ENCODE measurements at regions not wholly inside any gene's neighbourhood (a gene's known extent, or its start where the extent isn't known, plus 50 kb on each side); places are given as distances from the start of the nearest gene placed in this dataset.

- Histone ChIP-seq H3K36me3 (ENCODE audit: control insufficient read depth, insufficient read depth, low read length) (no peaks in the 10 kb centered on the region), H3K4me3 (ENCODE audit: low read depth, low read length) (no peak overlapping the region), H3K27me3 (ENCODE audit: control insufficient read depth, insufficient read depth, low read length) (no peaks in the 10 kb centered on the region), H3K79me2 (no peaks in the 10 kb centered on the region), H2AFZ (no peak overlapping the region), H3K9me3 (ENCODE audit: control insufficient read depth, low read length) (no peaks in the 10 kb centered on the region), H3K4me2 (ENCODE audit: low read length) (no peak overlapping the region), H3K9ac (no peak overlapping the region), H3K27ac (no peak overlapping the region), H3K4me1 (no peaks in the 10 kb centered on the region)
- no peak for TF ChIP-seq CTCF (IDR thresholded peaks at IDR 0.05)
These were observed 506.2 kb upstream of the ZFHX3 start for GRCh38 chr16:73553941-73554660.

GRCh38 chr16:73549984-73550631 lies 502.2 kb upstream of the ZFHX3 start:
- no peaks in the 10 kb centered on the region for H3K9me3 ChIP-seq (ENCODE audit: control insufficient read depth, low read length)
- H3K27me3 ChIP-seq (ENCODE audit: control insufficient read depth, insufficient read depth, low read length): peaks cover 13% of the 10 kb centered on the region
- H3K4me2 ChIP-seq (ENCODE audit: low read length): no peak overlapping the region
- H3K4me1 ChIP-seq: no peaks in the 10 kb centered on the region
- H3K79me2 ChIP-seq: no peaks in the 10 kb centered on the region
- no peak overlapping the region for H2AFZ ChIP-seq
- H3K9ac ChIP-seq: no peak overlapping the region
- no peaks in the 10 kb centered on the region for H3K36me3 ChIP-seq (ENCODE audit: control insufficient read depth, insufficient read depth, low read length)
- no peak overlapping the region for H3K27ac ChIP-seq
- H3K4me3 ChIP-seq (ENCODE audit: low read depth, low read length): no peak overlapping the region
- no peak for TF ChIP-seq CTCF (IDR thresholded peaks at IDR 0.05)

GRCh38 chr16:73547552-73548403 lies 499.9 kb upstream of the ZFHX3 start:
- TF ChIP-seq CTCF (IDR thresholded peaks at IDR 0.05): no peak
- H3K27me3 ChIP-seq (ENCODE audit: control insufficient read depth, insufficient read depth, low read length): peaks cover 17% of the 10 kb centered on the region
- no peaks in the 10 kb centered on the region for H3K4me1 ChIP-seq
- H3K79me2 ChIP-seq: no peaks in the 10 kb centered on the region
- no peak overlapping the region for H2AFZ ChIP-seq
- no peak overlapping the region for H3K4me2 ChIP-seq (ENCODE audit: low read length)
- H3K27ac ChIP-seq: no peak overlapping the region
- H3K9me3 ChIP-seq (ENCODE audit: control insufficient read depth, low read length): no peaks in the 10 kb centered on the region
- no peak overlapping the region for H3K9ac ChIP-seq
- H3K4me3 ChIP-seq (ENCODE audit: low read depth, low read length): no peak overlapping the region
- H3K36me3 ChIP-seq (ENCODE audit: control insufficient read depth, insufficient read depth, low read length): no peaks in the 10 kb centered on the region

- Histone ChIP-seq H3K4me2 (ENCODE audit: low read length) (no peak overlapping the region), H3K27ac (no peak overlapping the region), H3K4me1 (no peaks in the 10 kb centered on the region), H3K27me3 (ENCODE audit: control insufficient read depth, insufficient read depth, low read length) (peaks cover 17% of the 10 kb centered on the region), H3K4me3 (ENCODE audit: low read depth, low read length) (no peak overlapping the region), H2AFZ (no peak overlapping the region), H3K79me2 (no peaks in the 10 kb centered on the region), H3K9me3 (ENCODE audit: control insufficient read depth, low read length) (no peaks in the 10 kb centered on the region), H3K36me3 (ENCODE audit: control insufficient read depth, insufficient read depth, low read length) (no peaks in the 10 kb centered on the region), H3K9ac (no peak overlapping the region)
- no peak for TF ChIP-seq CTCF (IDR thresholded peaks at IDR 0.05)
These were observed 498.5 kb upstream of the ZFHX3 start for GRCh38 chr16:73546341-73546845.
